ENCODE measurements at regions not wholly inside any gene's neighbourhood (a gene's known extent, or its start where the extent isn't known, plus 50 kb on each side); places are given as distances from the start of the nearest gene placed in this dataset.

DNA sequence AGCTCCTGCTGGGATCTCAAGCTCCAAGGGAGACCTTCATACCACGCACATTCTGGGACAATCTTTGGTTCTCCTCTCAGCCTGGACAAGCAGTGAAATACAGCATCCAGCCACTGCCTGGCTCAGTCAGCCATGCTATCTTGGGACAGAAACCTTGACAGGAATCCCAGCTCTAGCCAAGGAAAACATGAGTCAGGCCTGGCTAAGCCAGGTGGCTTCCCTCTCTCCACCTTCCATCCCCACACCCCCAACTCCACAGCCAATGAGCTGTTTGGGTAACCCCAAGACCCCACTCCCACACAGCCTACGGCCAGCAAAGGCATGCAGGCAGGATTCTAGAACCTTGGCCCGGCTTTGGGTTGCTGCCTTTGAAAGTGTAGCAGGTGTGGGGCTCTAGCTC is 64.9 kb downstream of the MCFD2 start:
- DNase-seq = no peak

- DNase-seq = peak; percentile 66
These were observed 65.7 kb downstream of the MCFD2 start for GRCh38 chr2:46849721-46850556.

GRCh38 chr2:46849046-46849715 is 66.4 kb downstream of the MCFD2 start:
- no peak for DNase-seq

- DNase-seq = no peak
These were observed 67.2 kb downstream of the MCFD2 start for GRCh38 chr2:46848447-46848846.

GRCh38 chr2:46847726-46848412 is 67.7 kb downstream of the MCFD2 start:
- DNase-seq = no peak

DNA sequence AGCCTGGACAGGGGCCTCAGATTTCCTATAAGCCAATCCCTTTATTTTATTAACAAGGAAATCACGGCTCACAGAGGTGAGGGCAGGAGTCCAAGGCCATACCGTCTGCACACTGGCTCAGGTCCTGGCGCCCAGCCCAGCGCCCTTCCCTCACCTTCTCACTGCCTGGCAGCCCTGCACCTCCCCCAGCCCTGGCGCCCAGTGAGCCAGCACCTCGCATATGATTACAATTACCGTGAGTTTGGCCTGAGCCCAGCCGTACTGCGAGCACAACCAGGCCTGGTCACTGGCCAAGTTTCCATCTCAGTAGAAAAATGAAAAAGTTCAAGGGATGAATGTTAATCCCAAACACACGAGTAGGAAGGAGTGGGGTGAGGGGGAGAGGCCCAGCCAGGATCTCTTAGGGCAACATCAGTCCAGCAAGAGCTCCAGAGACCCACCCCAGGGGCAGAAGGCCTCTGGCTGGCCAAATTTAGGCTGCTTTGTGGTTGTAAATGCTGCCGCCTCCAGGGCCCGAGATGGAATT is 68.4 kb downstream of the MCFD2 start:
- no peak for DNase-seq

- no peak for DNase-seq
These were observed 69.1 kb downstream of the MCFD2 start for GRCh38 chr2:46846536-46846935.

DNA sequence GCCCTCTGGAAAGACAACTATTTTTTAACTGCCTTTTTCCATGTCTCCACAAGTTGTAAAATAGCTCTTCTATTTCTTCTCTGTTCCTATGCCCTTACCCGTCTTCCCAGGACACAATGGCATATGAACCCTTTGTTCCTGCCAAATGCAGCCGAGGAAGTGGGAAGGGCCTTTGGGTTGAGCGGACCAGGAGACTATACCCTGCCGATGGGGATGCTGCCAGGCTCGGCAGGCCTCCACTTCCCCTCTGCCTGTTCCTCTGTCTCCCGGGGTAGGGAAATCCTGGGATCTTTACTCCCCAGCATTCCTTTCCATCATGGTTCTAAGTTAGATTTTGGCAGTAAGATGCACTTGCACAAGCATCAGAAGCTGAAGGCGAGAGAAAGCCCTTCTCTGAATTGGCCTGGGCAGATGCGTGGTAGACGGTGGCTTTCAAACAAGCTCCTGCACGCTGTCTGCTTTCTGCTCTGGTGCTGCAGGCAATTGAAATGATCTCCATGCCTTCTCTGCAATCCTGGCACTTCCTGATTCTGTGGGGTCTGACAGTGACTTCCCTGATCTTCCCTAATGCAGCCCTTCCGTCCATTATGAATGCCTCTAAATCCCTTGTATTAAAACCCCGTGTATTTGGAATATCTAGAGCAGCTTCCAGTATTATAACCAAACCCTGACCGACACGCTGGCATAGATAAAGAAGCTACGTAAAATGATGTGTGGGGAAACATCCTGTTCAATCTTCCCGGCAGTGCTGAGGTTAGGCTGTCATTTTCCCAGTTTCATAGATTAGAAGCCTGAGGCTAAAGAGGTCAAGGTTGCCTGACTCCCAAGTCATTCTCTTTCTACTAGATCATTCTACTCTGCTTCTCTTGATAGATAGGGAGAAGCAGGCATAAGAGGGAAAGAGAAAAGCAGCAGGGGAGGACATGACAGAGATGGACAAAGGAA is 69.8 kb downstream of the MCFD2 start:
- DNase-seq = no peak

GRCh38 chr2:46844443-46844842 is 71.2 kb downstream of the MCFD2 start:
- DNase-seq = no peak

DNA sequence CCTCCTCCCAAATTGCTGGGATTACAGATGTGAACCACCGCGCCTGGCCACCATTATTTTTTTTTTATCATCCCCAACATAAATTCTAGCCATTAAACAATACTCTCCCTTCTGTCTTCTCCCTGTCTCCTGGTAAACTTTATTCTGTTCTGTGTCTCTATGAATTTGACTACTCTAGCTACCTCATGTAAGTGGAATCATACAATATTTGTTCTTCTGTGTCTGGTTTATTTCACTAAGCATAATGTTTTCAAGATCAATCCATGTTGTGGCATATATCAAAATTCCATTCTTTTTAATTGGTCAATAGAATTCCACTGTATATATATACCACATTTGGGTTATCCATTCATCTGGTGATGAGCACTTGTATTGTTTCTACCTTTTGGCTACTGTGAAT is 71.6 kb downstream of the MCFD2 start:
- DNase-seq = no peak

DNA sequence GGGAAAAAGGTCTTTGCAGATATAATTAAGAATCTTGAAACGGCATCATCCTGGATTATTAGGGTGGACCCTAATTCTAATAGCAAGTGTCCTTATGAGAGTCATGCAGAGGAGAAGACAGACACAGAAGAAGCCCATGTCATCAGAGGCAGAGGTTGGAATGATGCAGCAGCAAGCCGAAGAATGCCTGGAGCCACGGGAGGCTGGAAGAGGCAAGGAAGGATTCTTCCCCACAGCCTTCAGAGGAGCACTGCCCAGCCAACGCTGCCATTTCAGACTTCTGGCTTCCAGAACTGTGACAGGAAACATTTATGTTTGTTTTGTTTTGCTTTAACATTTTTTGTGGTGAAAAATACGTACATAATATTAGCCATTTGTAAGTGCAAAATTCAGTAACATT is 72.3 kb downstream of the MCFD2 start:
- DNase-seq = no peak

GRCh38 chr2:46842876-46843275 is 72.7 kb downstream of the MCFD2 start:
- no peak for DNase-seq

DNA sequence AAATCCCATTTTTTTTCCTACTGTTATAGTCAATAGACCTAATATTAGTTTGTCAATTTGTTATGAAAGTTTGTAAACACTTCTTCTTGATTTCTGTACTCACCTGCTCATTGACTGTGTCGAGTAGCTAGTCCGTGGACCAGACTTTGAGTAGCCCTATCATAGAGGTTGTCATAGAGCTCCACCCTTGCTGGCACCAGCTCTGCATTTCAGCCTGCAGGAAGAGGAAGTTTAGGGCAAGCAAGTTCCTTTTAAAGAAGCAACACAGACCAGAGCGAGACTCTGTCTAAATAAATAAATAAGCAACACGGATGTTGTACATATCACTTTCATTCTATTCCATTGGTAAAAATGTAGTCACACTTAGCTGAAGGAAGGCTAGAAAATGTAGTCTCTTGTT is 74.0 kb downstream of the MCFD2 start:
- DNase-seq = peak; percentile 32

DNA sequence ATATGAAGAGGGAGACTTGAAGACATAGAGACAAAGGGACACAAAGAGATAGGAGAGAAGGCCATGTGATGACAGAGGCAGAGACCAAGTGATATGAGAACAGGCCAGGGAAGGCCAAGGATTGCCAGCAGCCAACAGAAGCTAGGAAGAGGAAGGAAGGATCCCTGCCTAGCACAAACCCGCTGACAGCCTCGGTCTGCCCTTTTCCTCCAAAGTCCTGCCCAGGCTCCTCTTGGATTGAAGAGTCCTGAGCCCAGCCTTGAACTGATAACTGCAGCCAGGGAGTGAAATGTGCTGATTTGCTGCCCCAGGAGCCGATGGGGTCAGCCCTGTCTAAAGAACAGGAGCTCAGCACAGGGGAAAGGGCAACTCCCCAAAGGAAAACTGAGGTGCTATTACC is 76.6 kb downstream of the MCFD2 start:
- no peak for DNase-seq

GRCh38 chr2:46837704-46838103 is 77.9 kb downstream of the MCFD2 start:
- DNase-seq = no peak

DNA sequence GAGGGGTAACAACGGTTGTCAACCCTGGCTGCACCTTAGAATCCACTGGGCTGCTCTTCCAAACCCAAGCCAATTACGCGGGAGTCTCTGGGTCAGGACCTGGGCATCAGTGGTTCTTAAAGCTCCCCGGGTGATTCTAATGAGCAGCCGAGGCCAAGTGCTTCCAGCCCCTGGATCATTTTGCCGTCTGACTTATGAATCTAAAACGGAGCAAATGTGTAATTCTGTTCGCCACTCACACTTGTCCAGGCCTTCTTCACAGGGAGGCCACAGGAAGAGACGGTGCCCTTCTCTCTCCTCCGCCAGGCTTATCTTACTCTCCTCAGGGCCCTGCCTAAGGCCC is 78.5 kb downstream of the MCFD2 start:
- no peak for DNase-seq

GRCh38 chr2:46836295-46837111 is 79.1 kb downstream of the MCFD2 start:
- DNase-seq = no peak

DNA sequence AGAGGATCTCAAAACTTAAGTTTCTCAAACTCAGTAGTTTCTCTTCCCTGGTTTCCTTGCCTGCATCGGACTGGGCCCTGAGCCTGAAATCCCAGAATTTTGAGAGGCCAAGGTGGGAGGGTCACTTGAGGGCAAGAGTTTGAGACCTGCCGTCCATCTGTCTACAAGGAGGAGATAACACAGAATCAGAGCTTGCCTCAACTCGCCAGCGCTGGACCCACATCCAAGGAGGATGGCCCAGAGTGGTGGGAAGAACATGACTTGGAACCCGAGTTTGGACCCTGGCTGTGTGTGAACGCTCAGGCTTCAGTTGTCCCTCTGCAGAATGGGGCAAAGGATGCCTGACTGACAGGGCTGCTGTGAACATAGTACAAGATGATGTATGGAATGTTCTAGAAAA is 80.1 kb downstream of the MCFD2 start:
- no peak for DNase-seq

DNA sequence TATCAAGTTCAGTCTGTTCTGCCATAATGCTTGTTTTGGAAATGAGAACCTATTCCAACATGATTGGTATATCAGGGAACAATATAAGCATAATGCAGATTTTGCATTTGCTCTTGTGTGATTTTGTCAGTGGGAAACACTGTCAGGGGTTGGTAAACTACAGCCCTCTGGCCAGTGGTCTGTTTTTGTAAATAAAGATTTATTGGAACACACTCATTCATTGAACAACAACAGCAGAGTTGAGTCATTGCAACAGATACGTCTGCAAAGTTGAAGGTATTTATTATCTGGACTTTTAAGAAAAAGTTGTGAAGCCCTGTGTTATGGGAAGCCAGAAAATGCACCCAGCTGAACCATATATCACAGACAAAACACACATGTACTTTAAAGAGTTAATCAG is 83.1 kb downstream of the MCFD2 start:
- no peak for DNase-seq

GRCh38 chr2:46831869-46832265 is 83.7 kb downstream of the MCFD2 start:
- DNase-seq = no peak

GRCh38 chr2:46831051-46831868 is 84.3 kb downstream of the MCFD2 start:
- no peak for DNase-seq

Measured in hematopoietic multipotent progenitor cell treated with erythropoietin and hydrocortisone succinate and interleukin-3 and kit ligand, for 8 days (in vitro differentiated cells).